ENCODE measurements at regions not wholly inside any gene's neighbourhood (a gene's known extent, or its start where the extent isn't known, plus 50 kb on each side); places are given as distances from the start of the nearest gene placed in this dataset.
"Not testable (repeated sequence)": the region's sequence is repeated elsewhere in the genome, so short reads cannot be mapped to it uniquely, and the experiment has no call there.

DNA sequence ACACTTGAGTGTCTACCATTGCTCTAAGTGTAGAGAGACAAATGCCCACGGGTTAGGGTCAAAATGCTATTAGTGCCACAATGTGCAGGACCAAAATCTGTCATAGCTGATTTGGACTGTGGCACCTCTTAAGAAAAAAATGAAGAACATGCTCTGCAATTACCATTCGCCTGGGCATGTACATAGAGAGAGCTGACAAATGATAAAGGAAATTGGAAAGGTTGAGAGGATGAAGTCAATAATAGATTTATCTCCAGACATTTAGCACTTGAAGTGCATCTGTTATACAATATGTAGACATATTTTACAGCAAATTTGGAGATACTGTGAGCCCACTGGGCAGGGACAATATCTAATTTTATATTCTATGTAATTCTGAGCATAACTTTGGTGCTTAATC, 804.4 kb downstream of the SATB2 start:
- Mint-ChIP-seq H3K27me3 (no peaks in the 10 kb centered on the region), H3K36me3 (no peaks in the 10 kb centered on the region), H3K4me3 (no peak overlapping the region), H3K4me1 (no peaks in the 10 kb centered on the region), H3K27ac (no peak overlapping the region), H3K9me3 (no peaks in the 10 kb centered on the region)

DNA sequence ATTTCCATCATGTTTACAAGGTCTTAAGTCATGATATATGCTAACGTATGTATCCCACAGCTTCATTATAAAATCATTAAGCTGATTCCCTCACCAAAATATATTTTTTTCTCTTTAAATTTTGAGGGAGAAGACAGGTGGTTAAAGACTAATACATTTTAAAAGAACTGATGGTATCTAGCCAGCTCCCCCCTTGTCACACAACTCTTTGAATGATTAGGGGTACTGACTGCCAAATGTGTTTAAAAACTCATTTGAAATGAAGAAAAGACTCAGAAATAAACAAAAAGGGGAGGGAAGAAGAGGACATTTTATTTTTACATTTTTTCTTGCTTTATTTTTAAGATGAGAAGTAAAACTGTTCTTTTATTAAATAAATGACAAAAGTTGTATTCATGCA, 805.3 kb downstream of the SATB2 start:
- Mint-ChIP-seq H3K27ac (no peak overlapping the region), H3K4me1 (no peaks in the 10 kb centered on the region), H3K36me3 (no peaks in the 10 kb centered on the region), H3K27me3 (no peaks in the 10 kb centered on the region), H3K9me3 (peaks cover 2% of the 10 kb centered on the region), H3K4me3 (no peak overlapping the region)

DNA sequence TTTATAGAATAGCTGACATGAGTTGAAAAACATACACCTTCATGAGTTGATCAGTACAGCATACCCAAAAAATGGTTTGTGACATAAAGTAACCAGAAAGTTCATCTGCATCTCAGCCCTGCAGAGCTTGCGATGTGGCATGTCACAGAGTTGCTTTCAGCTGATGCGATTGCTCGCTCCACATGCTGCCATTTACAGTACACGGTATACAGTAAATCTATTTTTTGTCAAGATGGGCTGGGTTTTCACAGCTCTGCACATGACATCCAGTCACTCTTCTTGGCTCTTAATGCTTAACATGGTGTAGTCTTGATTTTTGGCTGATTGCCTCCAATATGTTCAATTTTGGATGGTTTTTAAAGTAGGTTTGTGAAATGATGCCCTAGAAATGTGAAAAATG, 811.9 kb downstream of the SATB2 start:
- Mint-ChIP-seq H3K4me3 (no peak overlapping the region), H3K27ac (no peak overlapping the region), H3K27me3 (peaks cover 4% of the 10 kb centered on the region), H3K4me1 (no peaks in the 10 kb centered on the region), H3K36me3 (no peaks in the 10 kb centered on the region), H3K9me3 (peaks cover 4% of the 10 kb centered on the region)

DNA sequence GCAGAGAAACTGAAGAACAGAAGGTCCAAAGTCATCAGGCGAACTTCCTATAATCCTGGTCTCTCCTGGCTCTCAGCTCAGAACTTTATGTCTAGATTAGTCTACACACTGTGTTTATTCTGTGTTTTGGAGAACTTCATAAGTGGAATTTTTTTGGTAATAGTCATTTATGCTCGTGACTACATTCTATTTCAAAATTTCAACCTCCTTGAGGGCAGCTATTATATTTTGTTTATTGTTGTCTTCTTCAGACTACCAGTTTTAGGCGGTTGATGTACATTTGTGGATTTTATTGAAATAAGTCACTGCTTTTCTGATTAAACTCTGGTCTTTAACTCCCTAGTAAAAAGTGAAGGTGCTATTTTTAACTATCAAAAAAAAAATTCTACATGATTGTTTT, 816.6 kb downstream of the SATB2 start:
- Mint-ChIP-seq H3K27ac (no peak overlapping the region), H3K4me3 (no peak overlapping the region), H3K9me3 (no peaks in the 10 kb centered on the region), H3K36me3 (no peaks in the 10 kb centered on the region), H3K4me1 (no peaks in the 10 kb centered on the region), H3K27me3 (peaks cover 2% of the 10 kb centered on the region)

DNA sequence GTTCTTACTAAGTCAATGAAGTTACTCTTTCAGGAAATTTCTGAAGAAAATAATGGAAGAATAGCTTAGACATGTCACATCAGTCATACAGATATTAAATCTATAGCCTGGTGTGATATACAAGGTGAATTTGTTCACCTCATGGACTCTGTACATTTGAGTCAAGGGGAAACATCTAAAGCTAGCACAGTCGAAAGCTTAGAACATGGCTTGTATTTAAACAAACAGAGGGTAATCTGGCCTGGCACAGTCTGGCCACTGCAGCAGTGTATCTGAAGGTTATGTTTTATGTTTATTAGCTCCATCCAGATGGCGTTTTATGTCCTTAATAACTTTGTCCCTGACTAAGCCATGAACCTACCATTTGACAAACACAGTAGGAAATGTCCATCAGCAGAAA, 817.3 kb downstream of the SATB2 start:
- no peaks in the 10 kb centered on the region for H3K4me1 Mint-ChIP-seq
- no peaks in the 10 kb centered on the region for H3K9me3 Mint-ChIP-seq
- no peaks in the 10 kb centered on the region for H3K27me3 Mint-ChIP-seq
- no peak overlapping the region for H3K4me3 Mint-ChIP-seq
- no peak overlapping the region for H3K27ac Mint-ChIP-seq
- H3K36me3 Mint-ChIP-seq = no peaks in the 10 kb centered on the region

DNA sequence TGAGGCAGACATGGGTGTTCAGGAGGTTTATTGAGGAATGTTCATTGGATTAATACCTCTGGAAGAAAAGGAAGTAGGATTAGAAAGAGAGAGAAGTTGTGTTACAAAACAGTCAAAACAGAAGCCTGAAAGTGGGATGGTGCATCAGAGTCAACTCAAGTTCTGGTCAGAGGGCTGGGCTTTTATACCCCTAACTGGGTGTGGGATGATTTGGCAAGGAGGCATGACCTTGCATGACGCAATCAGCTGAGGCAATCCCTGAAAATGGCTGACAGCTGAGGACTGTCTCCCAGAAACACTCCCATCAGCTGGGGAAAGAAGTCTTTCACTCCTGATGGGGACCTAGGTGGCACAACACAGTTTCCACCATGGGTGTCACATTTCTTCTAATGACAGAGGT, 818.2 kb downstream of the SATB2 start:
- Mint-ChIP-seq H3K27me3 (no peaks in the 10 kb centered on the region), H3K4me1 (no peaks in the 10 kb centered on the region), H3K27ac (no peak overlapping the region), H3K4me3 (no peak overlapping the region), H3K36me3 (no peaks in the 10 kb centered on the region), H3K9me3 (no peaks in the 10 kb centered on the region)

DNA sequence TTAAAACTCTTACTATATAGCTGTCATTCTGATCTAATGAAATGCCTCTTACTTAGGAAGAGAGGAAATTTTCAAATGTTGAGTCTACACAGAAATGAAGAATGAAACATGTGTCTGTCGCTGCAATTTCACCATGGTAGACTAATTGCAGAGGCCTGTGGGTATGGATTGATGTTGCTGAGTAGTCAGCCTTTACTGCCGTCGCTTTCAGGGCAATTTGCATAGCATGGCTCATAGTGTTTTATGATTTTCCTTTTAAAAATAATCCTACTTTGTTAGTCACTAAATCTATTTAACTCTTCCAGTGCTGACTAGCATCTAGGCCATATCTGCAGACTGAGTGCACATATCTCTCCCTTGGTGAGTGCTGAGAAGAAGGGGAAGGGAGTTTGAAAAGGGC, 819.2 kb downstream of the SATB2 start:
- Mint-ChIP-seq H3K4me1 (no peaks in the 10 kb centered on the region), H3K36me3 (no peaks in the 10 kb centered on the region), H3K9me3 (no peaks in the 10 kb centered on the region)

DNA sequence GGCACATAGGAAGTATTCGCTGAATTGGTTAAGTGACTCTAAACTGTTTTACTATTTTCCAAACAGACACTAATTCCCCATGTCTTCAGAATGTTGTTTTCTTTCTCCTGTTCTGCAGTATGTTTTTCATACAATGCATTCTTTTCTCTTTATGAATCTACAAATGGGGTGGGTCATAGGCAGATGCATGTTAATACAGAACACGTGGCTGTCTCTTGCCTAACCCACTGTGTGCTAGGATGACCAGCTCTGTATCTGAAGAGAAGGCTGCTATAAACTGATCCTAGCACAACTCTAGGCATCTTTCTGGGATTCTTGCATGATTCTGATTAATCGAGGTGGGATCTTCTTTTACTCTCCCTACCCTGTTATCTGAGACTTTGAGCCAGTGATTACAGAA, 826.0 kb downstream of the PLCL1 start:
- peaks cover 4% of the 10 kb centered on the region for H3K27me3 Mint-ChIP-seq
- H3K4me3 Mint-ChIP-seq = no peak overlapping the region
- H3K27ac Mint-ChIP-seq = no peak overlapping the region
- H3K4me1 Mint-ChIP-seq = no peaks in the 10 kb centered on the region
- H3K9me3 Mint-ChIP-seq = no peaks in the 10 kb centered on the region
- H3K36me3 Mint-ChIP-seq = no peaks in the 10 kb centered on the region

More for the DNA sequence above, 819.2 kb downstream of the SATB2 start:
- H3K27me3 Mint-ChIP-seq = peaks cover 1% of the 10 kb centered on the region
- H3K4me3 Mint-ChIP-seq = no peak overlapping the region
- no peak overlapping the region for H3K27ac Mint-ChIP-seq

DNA sequence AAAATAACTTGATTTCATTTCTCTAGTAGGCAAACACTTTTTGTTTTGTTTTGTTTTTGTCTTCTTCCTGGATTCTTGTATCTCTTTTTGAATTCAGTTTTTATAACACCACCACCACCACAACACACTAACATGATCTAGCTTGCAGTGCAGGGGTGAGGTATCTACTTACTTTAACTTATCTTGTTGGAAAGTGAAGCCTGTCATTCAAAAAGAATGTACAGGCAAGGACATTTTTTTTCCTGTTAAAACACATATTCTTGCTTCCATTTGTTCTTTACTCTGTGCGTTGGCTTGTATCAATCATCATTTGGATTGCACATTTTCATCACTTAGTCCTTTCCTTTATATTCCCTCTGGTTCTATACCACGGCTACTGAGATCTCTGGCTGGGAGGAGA, 824.2 kb downstream of the PLCL1 start:
- Mint-ChIP-seq H3K27me3 (peaks cover 3% of the 10 kb centered on the region), H3K9me3 (no peaks in the 10 kb centered on the region), H3K4me1 (no peaks in the 10 kb centered on the region), H3K36me3 (no peaks in the 10 kb centered on the region), H3K4me3 (no peak overlapping the region), H3K27ac (no peak overlapping the region)

DNA sequence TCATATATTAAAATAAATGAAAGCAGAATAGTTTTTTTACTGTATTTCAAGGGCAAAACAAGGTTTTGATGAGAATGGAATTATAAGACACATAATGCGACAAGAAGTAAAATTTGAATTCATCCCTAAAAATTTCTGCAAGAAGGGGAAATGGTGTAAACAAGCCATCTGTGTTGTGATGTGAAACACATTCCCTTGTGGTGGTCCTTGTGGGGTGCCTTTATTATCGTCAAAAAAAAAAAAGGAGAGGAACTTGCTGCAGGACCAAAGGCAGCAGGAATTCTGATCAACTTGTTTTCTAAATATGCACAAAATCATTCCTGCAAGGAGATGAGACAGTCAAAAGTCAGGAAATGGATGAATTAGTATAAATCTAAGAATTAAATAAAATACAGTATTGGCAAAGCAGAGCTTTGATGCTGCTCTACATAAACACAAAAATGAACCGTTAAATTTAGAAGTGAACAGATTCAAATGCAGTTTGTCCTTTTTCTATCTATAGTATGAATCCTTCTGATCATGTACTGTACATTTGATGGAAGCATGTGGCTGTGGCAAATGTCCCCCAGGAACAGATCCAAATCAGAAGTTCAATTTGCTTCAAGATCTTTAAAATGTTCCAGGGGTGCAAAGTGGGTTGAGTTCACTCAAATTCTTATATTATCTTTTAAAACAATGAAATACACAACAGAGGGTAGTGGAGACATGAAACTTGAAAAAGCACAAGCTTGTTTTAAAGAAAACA, 818.8 kb downstream of the PLCL1 start:
- no peaks in the 10 kb centered on the region for H3K4me1 Mint-ChIP-seq
- H3K36me3 Mint-ChIP-seq = no peaks in the 10 kb centered on the region
- H3K9me3 Mint-ChIP-seq = no peaks in the 10 kb centered on the region
- H3K27ac Mint-ChIP-seq = no peak overlapping the region
- no peak overlapping the region for H3K4me3 Mint-ChIP-seq
- H3K27me3 Mint-ChIP-seq = no peaks in the 10 kb centered on the region

DNA sequence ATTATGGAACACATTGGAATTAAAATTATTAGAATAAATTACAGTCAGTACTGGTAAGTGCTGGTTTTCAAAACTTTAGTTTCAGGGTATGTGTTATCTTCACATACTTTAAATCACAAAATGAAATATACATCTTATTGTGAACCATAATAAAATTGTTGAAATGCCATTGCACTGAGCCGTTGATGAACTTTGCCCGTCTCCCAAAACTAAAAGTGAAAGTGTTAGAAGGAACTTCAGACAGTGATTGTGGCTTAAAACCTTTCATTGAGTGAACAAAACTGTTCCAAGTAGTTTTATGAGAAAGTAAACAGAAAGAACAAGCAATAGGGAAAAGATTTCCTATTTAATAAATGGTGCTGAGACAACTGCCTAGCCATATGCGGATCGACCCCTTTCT, 811.6 kb downstream of the PLCL1 start:
- Mint-ChIP-seq H3K4me1 (no peaks in the 10 kb centered on the region), H3K4me3 (no peak overlapping the region), H3K27me3 (no peaks in the 10 kb centered on the region), H3K36me3 (no peaks in the 10 kb centered on the region), H3K27ac (no peak overlapping the region), H3K9me3 (peaks cover 5% of the 10 kb centered on the region)

DNA sequence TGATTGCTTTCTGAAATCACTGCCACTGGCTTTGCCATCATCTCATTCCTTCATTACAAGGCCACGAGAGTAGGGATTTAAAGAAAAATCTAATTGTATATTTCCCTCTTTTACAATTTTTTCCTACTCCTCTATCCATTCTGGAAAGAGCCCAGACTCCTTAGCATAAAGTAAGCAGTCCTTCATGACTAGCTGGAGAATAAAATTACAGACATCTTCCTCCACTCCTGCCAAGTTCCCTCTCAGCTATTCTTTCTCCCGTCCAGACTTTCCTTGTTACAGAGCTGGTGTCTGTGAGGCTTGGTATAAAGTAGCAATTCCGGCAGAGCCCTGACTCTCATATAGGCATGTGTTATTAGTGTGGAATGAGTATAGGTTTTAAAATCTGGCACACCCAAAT, 806.8 kb downstream of the PLCL1 start:
- H3K36me3 Mint-ChIP-seq = no peaks in the 10 kb centered on the region
- no peak overlapping the region for H3K4me3 Mint-ChIP-seq
- H3K27ac Mint-ChIP-seq = no peak overlapping the region
- H3K27me3 Mint-ChIP-seq = no peaks in the 10 kb centered on the region
- H3K4me1 Mint-ChIP-seq = no peaks in the 10 kb centered on the region
- H3K9me3 Mint-ChIP-seq = peaks cover 5% of the 10 kb centered on the region

DNA sequence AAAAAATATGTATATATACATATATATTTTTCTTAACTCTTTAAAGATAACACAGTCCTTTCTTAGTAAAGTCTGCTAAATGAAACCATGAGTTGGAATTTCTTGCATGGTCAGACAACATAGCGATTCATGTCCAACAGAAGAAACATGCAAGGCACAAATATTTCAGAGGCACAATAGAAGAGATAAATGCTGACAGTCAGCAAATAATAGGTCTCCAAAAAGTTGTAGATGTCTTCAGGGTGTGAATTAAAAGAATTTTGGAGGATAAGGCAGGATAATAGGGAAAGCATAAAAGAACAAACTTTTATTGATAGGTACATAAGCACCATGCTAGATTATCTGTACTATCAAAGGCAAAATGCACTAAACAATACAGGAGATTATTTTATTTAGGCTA, 800.2 kb downstream of the PLCL1 start:
- Mint-ChIP-seq H3K27me3 (peaks cover 2% of the 10 kb centered on the region), H3K36me3 (no peaks in the 10 kb centered on the region), H3K4me3 (no peak overlapping the region), H3K4me1 (no peaks in the 10 kb centered on the region), H3K9me3 (peaks cover 5% of the 10 kb centered on the region), H3K27ac (no peak overlapping the region)

DNA sequence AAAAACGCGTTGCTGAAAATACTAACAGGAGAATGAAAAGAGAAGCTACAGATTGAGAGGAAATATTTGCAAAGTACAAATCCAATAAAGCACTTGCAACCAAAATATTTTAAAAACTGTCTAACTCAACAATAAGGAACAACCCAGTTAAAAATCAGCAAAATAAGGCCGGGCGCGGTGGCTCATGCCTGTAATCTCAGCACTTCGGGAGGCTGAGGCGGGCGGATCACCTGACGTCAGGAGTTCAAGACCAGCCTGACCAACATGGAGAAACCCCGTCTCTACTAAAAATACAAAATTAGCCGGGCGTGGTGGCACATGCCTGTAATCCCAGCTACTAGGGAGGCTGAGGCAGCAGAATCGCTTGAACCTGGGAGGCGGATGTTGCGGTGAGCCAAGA, 798.6 kb downstream of the PLCL1 start:
- not testable (repeated sequence) for H3K27me3 Mint-ChIP-seq, H3K9me3 Mint-ChIP-seq, H3K4me1 Mint-ChIP-seq, H3K27ac Mint-ChIP-seq, H3K36me3 Mint-ChIP-seq, H3K4me3 Mint-ChIP-seq

DNA sequence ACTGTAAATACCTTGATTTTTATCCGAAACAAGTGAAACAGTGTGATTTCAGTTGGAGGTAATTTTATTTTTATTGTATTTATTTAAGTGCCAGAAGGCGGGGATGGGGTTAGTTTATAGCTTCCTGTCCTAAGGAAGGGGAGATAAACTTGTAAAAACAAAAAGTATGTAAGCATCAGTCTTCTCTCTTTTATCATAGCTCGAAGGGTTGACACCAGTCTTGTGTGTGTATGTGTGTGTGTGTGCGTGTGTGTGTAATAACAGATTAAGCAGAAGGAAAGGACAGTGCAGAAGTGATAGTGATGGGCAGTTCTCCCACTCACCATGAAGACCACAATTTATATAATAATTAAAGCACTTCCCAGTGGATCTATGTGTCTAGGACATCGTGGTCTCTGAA, 793.3 kb downstream of the PLCL1 start:
- Mint-ChIP-seq H3K36me3 (no peaks in the 10 kb centered on the region), H3K4me1 (no peaks in the 10 kb centered on the region), H3K4me3 (no peak overlapping the region)

DNA sequence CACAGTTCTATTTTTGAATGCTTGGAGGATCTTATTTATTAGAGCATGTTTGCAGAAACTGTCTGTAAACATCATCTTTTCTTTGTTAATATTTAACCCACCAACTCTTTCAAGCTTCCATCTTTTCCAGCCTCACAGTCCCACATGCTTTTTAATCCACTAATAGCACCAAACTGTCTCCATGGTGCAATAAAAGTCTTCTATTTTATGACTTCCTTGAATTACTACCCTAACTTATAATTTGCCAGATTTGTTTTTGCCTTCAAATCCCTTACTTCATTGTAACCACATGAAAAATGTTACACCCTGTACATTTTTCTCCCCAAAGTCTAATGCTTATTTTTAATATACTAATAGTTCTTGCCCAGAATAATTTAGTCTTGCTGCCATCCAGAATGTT, 792.6 kb downstream of the PLCL1 start:
- peak overlapping the region; percentile 43 for H3K27ac Mint-ChIP-seq

More for the DNA sequence above, 793.3 kb downstream of the PLCL1 start:
- peaks cover 5% of the 10 kb centered on the region for H3K9me3 Mint-ChIP-seq
- H3K27me3 Mint-ChIP-seq = peaks cover 2% of the 10 kb centered on the region
- H3K27ac Mint-ChIP-seq = no peak overlapping the region

DNA sequence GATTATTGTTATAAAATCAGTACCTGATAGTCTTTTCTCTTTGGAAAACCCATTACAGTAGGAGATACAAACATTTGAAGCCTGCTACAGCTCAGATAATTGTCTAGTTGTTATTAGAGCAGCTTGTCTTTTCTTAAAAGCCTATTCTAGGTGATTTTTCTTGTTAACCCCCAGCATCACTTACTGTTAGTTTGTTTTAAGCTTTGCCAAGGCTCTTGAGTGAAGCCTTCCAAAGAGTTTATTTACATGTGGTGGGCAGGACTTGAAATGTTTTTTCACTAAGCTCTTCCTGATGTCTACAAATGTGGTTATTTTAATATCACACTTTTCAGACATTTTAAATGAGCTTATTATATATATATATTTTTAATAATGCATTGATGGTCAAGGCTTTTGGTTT, 791.3 kb downstream of the PLCL1 start:
- no peak overlapping the region for H3K4me3 Mint-ChIP-seq
- no peaks in the 10 kb centered on the region for H3K27me3 Mint-ChIP-seq
- H3K27ac Mint-ChIP-seq = no peak overlapping the region
- peaks cover 1% of the 10 kb centered on the region for H3K9me3 Mint-ChIP-seq
- no peaks in the 10 kb centered on the region for H3K4me1 Mint-ChIP-seq
- no peaks in the 10 kb centered on the region for H3K36me3 Mint-ChIP-seq

More for the DNA sequence above, 792.6 kb downstream of the PLCL1 start:
- Mint-ChIP-seq H3K4me3 (no peak overlapping the region), H3K4me1 (no peaks in the 10 kb centered on the region), H3K27me3 (peaks cover 2% of the 10 kb centered on the region), H3K36me3 (no peaks in the 10 kb centered on the region), H3K9me3 (peaks cover 5% of the 10 kb centered on the region)
